ENCODE measurements at regions not wholly inside any gene's neighbourhood (a gene's known extent, or its start where the extent isn't known, plus 50 kb on each side); places are given as distances from the start of the nearest gene placed in this dataset.

DNA sequence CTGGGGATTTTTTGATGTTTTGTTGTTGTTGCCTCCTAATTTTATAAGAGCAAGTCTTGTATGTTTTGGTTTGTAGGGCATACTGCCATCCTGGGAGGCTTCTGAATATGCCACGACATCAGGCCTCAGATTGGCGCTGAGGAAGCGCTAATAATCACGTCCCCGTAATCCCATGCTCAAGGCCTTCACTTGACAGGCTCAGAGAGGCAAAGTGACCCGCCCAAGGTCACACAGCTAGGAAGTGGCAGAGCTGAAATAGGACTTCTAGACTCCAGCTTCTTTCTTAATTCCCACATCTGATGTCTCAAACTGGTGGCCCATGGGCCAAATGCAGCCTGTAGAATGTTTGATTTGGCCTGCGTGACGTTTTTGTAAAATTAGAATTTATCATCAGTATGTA, 73.5 kb upstream of the PTPN1 start:
- FAIRE-seq (no peak), DNase-seq (ENCODE audit: low read depth, low spot score) (no peak)
- Histone ChIP-seq H3K27me3 (ENCODE audit: control insufficient read depth in 2 of 2, insufficient read depth in 2 of 2, low read length in 2 of 2) (no peaks in the 10 kb centered on the region), H4K20me1 (replicated peaks; ENCODE audit: control insufficient read depth, extremely low read depth, insufficient read depth, low read length) (no peaks in the 10 kb centered on the region), H3K9me3 (replicated peaks; ENCODE audit: control insufficient read depth, insufficient read depth, low read length) (no peaks in the 10 kb centered on the region), H3K9me1 (replicated peaks; ENCODE audit: control insufficient read depth, extremely low read depth, insufficient read depth, low read length) (no peaks in the 10 kb centered on the region), H3K79me2 (ENCODE audit: control insufficient read depth, insufficient read depth, low read length) (no peaks in the 10 kb centered on the region), H3K36me3 (ENCODE audit: control insufficient read depth in 2 of 2, extremely low read depth in 1 of 2, insufficient read depth in 2 of 2, low read length in 2 of 2) (no peaks in the 10 kb centered on the region), H3K4me3 (replicated peaks in 1 of 3; ENCODE audit: insufficient read depth in 1 of 3, low read depth in 1 of 3, low read length in 3 of 3) (no peak overlapping the region), H3K9ac (replicated peaks; ENCODE audit: extremely low read depth, insufficient read depth, low read length) (no peak overlapping the region), H3K4me2 (ENCODE audit: insufficient read depth, low read length) (no peak overlapping the region), H2AFZ (ENCODE audit: low read depth, low read length) (no peak overlapping the region), H3K27ac (ENCODE audit: insufficient read depth, low read depth, low read length) (no peak overlapping the region), H3K4me1 (ENCODE audit: control insufficient read depth, extremely low read depth, insufficient read depth, low read length) (peaks cover 15% of the 10 kb centered on the region)
- POLR2A ChIA-PET: no interaction called here
- no TSS peak for BruUV-seq (replicated peaks)
- intact Hi-C loops (cut with micrococcal nuclease): no loop called here
- TF ChIP-seq MYC (IDR thresholded peaks at IDR 0.05; ENCODE audit: low read depth, low read length) (no peak), GATA2 (IDR thresholded peaks at IDR 0.05; ENCODE audit: insufficient read depth, insufficient read length, low read depth, low read length) (no peak), POLR2A (IDR thresholded peaks at IDR 0.05; ENCODE audit: low read depth, low read length) (no peak), JUN (IDR thresholded peaks at IDR 0.05; ENCODE audit: borderline replicate concordance, insufficient read depth, insufficient read length, low read depth) (no peak), FOS (IDR thresholded peaks at IDR 0.05; ENCODE audit: borderline replicate concordance, insufficient read depth, low read length) (no peak), POLR2AphosphoS5 (IDR thresholded peaks at IDR 0.05; ENCODE audit: insufficient read depth, low read depth, low read length) (no peak), EZH2 (IDR thresholded peaks at IDR 0.05; ENCODE audit: borderline replicate concordance, low read depth, low read length, severe bottlenecking) (no peak)
- TF ChIP-seq, protein P1, sequence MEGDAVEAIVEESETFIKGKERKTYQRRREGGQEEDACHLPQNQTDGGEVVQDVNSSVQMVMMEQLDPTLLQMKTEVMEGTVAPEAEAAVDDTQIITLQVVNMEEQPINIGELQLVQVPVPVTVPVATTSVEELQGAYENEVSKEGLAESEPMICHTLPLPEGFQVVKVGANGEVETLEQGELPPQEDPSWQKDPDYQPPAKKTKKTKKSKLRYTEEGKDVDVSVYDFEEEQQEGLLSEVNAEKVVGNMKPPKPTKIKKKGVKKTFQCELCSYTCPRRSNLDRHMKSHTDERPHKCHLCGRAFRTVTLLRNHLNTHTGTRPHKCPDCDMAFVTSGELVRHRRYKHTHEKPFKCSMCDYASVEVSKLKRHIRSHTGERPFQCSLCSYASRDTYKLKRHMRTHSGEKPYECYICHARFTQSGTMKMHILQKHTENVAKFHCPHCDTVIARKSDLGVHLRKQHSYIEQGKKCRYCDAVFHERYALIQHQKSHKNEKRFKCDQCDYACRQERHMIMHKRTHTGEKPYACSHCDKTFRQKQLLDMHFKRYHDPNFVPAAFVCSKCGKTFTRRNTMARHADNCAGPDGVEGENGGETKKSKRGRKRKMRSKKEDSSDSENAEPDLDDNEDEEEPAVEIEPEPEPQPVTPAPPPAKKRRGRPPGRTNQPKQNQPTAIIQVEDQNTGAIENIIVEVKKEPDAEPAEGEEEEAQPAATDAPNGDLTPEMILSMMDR (IDR thresholded peaks at IDR 0.05; ENCODE audit: extremely low read depth in 1 of 2, insufficient read depth in 1 of 2, low read depth in 1 of 2, low read length in 2 of 2): no peak
- TF ChIP-seq, protein P2, sequence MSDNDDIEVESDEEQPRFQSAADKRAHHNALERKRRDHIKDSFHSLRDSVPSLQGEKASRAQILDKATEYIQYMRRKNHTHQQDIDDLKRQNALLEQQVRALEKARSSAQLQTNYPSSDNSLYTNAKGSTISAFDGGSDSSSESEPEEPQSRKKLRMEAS (IDR thresholded peaks at IDR 0.05; ENCODE audit: insufficient read depth, insufficient read length): no peak
- CTCF ChIA-PET: no interaction called here
- dilution Hi-C loops (cut with MboI; ENCODE audit: extremely low pct_ligation_motif_present, low sequenced_read_pairs): no loop called here

Measured in endothelial cell of umbilical vein (primary cell).